BLaER1 (cell line): ENCODE measurements at regions not wholly inside any gene's neighbourhood (a gene's known extent, or its start where the extent isn't known, plus 50 kb on each side); places are given as distances from the start of the nearest gene placed in this dataset.

Experiments
- H3K27ac ChIP-seq: shearing (Covaris generic); formaldehyde crosslinking; 2 replicates; pipeline ENCODE4 v1.8.1; 2022
- H3K27me3 ChIP-seq: shearing (Covaris generic); formaldehyde crosslinking; 2 replicates; pipeline ENCODE4 v1.8.1; 2022
- H3K36me3 ChIP-seq: shearing (Covaris generic); formaldehyde crosslinking; 2 replicates; pipeline ENCODE4 v1.8.1; 2022
- H3K4me1 ChIP-seq: shearing (Covaris generic); formaldehyde crosslinking; 2 replicates; pipeline ENCODE4 v1.8.1; 2022
- H3K4me2 ChIP-seq: shearing (Covaris generic); formaldehyde crosslinking; 2 replicates; pipeline ENCODE4 v1.8.1; 2022
- H3K4me3 ChIP-seq: shearing (Covaris generic); formaldehyde crosslinking; 2 replicates; pipeline ENCODE4 v1.8.1; 2022
- H3K9ac ChIP-seq: shearing (Covaris generic); formaldehyde crosslinking; 2 replicates; pipeline ENCODE4 v1.8.1; 2022
- H3K9me3 ChIP-seq: shearing (Covaris generic); formaldehyde crosslinking; 2 replicates; pipeline ENCODE4 v1.8.1; 2022
- H4K20me1 ChIP-seq: shearing (Covaris generic); formaldehyde crosslinking; 2 replicates; pipeline ENCODE4 v1.8.1; 2022
- Cebpa-rat ChIP-seq: shearing (Covaris generic); IDR thresholded peaks from 2 replicates; pipeline ENCODE4 v1.8.1; 2022

DNA sequence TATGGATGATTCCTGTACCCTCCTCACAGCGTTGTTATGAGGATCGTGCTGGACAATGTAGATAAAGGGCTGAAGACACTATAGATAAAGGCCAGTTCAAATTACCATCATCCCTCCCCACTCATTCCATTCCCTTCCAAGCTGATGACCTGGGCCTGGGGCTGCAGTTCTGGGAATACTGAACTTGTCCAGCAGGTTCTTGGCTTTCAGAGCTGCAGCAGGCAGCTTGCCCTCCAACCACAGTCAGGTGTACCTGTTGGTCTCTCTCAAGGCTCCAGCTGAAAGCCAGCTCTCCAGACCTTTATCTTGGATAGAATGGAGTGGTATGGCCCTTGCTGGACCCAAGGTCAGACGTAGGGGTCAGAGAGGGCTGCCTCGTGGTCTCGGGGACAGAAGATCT, 92.5 kb downstream of the PCDH1 start:
- Histone ChIP-seq H3K9me3 (no peaks in the 10 kb centered on the region), H3K27me3 (no peaks in the 10 kb centered on the region), H4K20me1 (no peaks in the 10 kb centered on the region), H3K27ac (no peak overlapping the region), H3K4me2 (no peak overlapping the region), H3K36me3 (no peaks in the 10 kb centered on the region), H3K4me1 (peaks cover 22% of the 10 kb centered on the region), H3K4me3 (no peak overlapping the region), H3K9ac (no peak overlapping the region)
- no peak for TF ChIP-seq Cebpa-rat

DNA sequence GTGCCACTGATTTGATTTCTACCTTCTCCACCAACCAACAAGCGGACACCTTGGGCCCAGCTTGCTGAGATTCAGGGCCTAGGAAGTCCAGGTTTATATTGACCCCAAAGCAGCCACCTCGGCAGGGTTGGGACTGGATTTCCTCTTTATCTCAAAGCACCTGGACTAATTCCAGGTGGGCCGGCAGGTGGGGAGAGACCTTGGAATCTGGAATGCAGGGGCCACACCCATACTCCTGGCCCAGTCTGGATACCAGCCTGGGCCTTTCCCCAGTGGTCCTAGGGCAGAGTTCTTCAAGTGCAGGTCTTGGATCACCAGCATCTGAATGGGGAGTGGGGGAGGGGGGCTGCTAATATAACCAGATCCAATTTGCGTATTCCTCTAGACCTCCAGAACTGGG, 93.1 kb downstream of the PCDH1 start:
- Histone ChIP-seq H3K4me2 (no peak overlapping the region), H3K4me3 (no peak overlapping the region), H3K36me3 (no peaks in the 10 kb centered on the region), H4K20me1 (no peaks in the 10 kb centered on the region), H3K27me3 (no peaks in the 10 kb centered on the region), H3K9ac (no peak overlapping the region), H3K27ac (no peak overlapping the region), H3K4me1 (peaks cover 28% of the 10 kb centered on the region), H3K9me3 (no peaks in the 10 kb centered on the region)
- TF ChIP-seq Cebpa-rat: no peak

DNA sequence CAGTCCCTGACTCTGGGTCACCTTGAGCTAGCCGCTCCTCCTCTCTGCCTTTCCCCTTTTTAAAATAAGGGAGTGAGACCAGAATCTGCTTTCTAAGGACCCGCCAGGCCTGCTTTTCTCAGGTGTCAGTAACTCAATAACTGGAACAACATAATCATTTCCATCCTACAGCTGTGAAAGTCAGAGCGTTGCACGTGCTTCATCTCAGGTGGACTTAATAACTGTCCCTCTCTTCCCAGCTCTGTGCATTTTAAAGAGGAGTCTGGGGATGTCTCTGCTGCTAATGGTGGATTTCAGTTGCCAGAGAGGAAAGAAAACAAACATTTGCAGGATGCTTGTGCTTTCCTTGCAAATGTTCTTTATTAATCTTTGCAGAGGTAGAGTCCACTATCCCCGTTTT, 93.7 kb downstream of the PCDH1 start:
- no peaks in the 10 kb centered on the region for H3K9me3 ChIP-seq
- H3K4me2 ChIP-seq: no peak overlapping the region
- TF ChIP-seq Cebpa-rat: no peak
- H3K9ac ChIP-seq: no peak overlapping the region
- H3K27me3 ChIP-seq: no peaks in the 10 kb centered on the region
- no peaks in the 10 kb centered on the region for H4K20me1 ChIP-seq
- H3K4me1 ChIP-seq: peaks cover 34% of the 10 kb centered on the region
- no peak overlapping the region for H3K27ac ChIP-seq
- H3K4me3 ChIP-seq: no peak overlapping the region
- H3K36me3 ChIP-seq: no peaks in the 10 kb centered on the region

DNA sequence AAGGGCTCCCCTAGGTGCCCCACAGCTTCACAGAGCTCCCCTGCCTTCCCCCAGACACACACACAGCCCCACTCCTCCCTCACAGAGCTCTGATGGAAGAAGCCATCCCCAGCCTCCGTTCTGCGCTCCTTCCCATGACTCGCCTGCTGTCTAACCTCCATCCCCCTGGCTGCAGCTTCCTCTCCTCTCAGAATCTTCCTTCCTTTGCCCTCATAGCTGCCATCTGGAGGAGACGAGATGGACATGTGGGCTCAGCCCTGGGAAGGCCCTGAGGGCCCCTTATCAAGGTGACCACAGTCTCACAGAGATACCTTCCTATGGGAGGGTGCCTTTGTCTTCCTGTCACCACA, 94.3 kb downstream of the PCDH1 start:
- H4K20me1 ChIP-seq: no peaks in the 10 kb centered on the region
- H3K36me3 ChIP-seq: no peaks in the 10 kb centered on the region
- no peaks in the 10 kb centered on the region for H3K9me3 ChIP-seq
- no peak overlapping the region for H3K4me2 ChIP-seq
- H3K27ac ChIP-seq: no peak overlapping the region
- H3K9ac ChIP-seq: no peak overlapping the region
- peaks cover 40% of the 10 kb centered on the region for H3K4me1 ChIP-seq
- H3K4me3 ChIP-seq: no peak overlapping the region
- TF ChIP-seq Cebpa-rat: no peak
- no peaks in the 10 kb centered on the region for H3K27me3 ChIP-seq

DNA sequence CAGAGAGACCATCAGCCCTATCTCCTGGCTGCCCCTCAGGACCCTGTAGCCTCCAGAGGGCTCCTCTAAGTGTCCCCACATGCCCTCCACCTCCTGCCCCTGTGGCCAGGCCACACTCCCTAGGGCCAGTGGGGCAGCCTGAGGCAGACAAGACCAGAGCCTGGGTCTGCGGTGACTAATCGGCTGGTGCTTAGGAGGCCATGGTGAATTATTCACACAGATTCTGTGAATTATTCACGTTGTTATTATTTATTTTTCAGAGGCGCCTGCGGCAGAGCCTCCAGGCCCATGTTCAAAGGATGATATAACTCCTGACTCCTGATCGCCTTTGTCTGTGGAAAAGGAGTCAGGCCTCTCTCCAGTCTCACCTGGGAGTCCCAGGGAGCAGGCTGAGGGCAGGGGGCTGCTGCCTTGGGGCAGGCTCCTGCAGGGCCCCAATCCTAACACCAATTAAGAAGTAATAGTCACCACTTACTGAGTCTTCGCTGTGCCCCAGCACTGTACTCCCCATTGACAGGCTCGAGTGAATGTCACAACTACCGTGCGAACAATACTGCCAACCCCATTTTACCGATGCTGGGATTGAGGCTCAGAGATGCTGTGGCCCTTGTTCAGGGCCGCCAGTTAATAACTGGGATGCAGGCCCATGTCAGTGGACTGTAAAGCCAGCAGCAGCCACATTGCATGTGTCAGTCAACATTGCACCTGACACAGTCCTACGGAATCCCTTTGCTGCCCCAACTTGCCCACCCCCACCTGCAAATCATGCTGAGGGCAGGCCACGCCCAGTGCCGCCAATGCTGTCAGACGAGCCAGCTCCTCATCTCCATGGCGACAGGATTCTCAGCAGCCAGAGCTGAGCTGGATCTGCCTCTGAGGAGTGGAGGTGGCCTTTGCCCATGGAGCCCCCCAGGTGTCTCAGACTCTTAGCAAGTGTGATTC, 94.9 kb downstream of the PCDH1 start:
- Histone ChIP-seq H3K9me3 (no peaks in the 10 kb centered on the region), H3K36me3 (no peaks in the 10 kb centered on the region), H3K4me3 (no peak overlapping the region), H4K20me1 (no peaks in the 10 kb centered on the region), H3K27me3 (no peaks in the 10 kb centered on the region), H3K4me2 (0 out of 2 replicates have a peak overlapping the region, but pooled peaks have one; percentile 9), H3K4me1 (peaks cover 47% of the 10 kb centered on the region), H3K27ac (0 out of 2 replicates have a peak overlapping the region, but pooled peaks have one; percentile 9), H3K9ac (no peak overlapping the region)
- TF ChIP-seq Cebpa-rat: no peak

DNA sequence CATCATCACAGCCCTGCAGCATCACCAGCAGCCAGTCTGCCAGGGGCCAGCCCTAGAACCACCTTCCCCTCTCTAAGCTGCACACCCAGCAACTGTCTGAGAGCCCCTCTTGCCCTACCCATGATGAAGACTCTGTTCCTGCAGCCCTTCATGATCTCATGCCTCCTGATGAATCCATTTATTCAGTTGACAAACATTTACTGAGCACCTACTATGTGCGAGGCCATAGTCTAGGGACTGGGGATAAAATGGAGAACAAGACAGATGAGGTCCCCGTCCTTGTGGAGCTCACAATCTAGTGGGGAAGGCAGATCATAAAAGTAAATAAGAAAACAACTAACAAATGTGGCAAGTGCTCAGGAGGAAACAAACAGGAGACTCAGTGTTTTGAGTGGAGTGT, 96.3 kb downstream of the PCDH1 start:
- Histone ChIP-seq H3K4me3 (no peak overlapping the region), H3K4me1 (peaks cover 54% of the 10 kb centered on the region), H3K4me2 (peak overlapping the region; percentile 92), H3K27me3 (no peaks in the 10 kb centered on the region), H3K9me3 (no peaks in the 10 kb centered on the region), H4K20me1 (no peaks in the 10 kb centered on the region), H3K9ac (no peak overlapping the region), H3K36me3 (no peaks in the 10 kb centered on the region), H3K27ac (no peak overlapping the region)
- no peak for TF ChIP-seq Cebpa-rat

DNA sequence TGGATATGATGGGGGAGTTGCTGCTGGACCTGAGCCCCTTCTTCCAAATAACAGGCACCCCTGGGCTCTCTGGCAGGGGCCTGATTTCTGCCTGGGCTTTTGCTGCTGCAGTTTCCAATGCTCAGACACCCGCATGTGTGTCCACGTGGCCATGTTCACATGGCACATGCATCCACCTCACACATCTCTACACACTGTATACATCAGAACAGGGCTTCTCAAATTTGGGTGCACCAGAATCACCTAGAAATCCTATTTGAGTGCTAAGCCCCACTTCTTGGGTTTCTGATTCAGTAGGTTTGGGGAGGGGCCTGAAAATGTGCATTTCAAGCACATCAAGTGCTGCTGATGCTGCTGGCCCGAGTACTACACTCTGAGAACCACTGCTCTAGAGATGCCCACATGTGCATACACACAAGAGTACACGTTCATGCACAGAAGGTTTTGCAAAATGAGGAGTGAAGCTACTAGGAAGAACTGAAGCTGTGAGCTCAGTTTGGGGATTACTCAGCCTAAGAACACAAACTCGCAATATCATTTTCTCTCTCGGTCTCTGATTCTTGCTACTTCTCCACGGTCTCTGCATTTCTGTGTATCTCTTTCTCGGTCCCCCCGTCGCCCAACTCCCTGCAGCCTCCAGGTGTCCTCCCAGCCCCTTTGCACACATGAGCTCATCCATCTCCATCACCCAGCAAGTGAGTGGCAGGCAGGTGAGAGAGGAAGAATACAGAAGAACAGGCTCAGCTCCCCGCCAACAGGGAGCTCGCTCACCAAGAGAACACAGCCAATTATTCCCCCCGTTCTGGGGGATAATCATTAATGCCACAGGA, 97.0 kb downstream of the PCDH1 start:
- peak overlapping the region; percentile 40; the same call in 1 of the 2 replicates for H3K9ac ChIP-seq
- no peak for TF ChIP-seq Cebpa-rat

DNA sequence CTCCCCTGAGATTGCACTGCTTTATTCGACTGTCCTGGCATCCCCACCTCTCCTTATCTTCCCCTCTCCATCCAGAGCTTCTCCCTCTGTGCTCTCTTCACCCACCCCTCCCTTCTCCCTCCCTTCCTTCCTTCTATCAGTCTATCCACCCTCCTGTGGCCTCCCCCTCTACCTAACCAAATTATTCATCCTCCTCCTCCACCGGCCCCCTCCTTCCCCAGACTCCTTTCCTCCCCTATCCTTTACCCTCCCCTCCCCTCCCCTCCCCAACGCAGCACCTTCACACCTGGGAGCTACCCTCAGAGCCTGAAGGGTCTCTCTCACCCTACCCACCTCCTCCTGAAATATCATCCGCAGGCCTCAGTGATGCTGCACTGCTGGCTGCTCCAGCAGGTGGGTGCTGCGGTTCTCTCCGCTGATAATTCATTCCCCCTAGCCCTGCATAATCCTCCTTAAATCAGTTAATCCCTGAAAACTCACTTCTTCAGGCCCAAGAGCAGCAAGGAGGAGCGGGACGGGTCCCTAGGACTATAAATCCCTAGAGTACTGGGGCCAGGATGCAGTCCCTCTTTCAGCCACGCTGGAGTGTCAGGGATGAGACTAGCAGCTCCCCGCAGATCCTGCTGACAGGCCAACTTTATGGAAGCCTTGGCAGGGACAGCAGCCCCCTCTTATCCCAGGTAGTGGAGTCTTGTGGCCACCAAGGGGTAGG, 97.8 kb downstream of the PCDH1 start:
- H3K27me3 ChIP-seq: no peaks in the 10 kb centered on the region

More for the DNA sequence above, 97.0 kb downstream of the PCDH1 start:
- peaks cover 54% of the 10 kb centered on the region for H3K4me1 ChIP-seq
- H3K4me3 ChIP-seq: no peak overlapping the region
- H3K9me3 ChIP-seq: no peaks in the 10 kb centered on the region
- no peaks in the 10 kb centered on the region for H3K36me3 ChIP-seq
- peak overlapping the region; percentile 92 for H3K4me2 ChIP-seq
- peak overlapping the region; percentile 71 for H3K27ac ChIP-seq
- no peaks in the 10 kb centered on the region for H4K20me1 ChIP-seq
- no peaks in the 10 kb centered on the region for H3K27me3 ChIP-seq

DNA sequence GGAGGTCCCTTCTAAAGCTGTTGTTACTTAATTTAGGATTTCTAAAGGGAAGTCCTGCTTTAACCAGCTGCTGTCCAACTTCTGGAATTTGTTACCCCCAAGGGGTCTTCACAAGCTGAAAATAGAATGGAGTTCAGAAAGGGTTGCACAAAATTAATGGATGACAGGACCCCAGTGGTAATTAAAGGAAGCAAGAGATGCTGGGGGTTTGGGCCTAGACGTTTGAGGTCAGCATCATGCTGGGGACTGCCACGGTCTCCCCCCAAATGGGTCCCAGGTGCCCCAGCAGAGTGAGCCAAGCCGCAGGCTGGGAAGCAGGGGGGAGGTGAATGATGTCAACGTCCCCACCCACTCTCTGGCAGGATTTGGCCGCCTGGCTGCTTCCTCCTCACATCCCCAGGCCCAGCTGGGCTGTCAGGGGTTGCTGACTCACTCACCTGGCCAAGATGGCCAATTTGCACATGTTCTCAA, 97.5 kb upstream of the ARAP3 start:
- TF ChIP-seq Cebpa-rat: no peak

More for the DNA sequence above, 97.8 kb downstream of the PCDH1 start:
- no peaks in the 10 kb centered on the region for H3K9me3 ChIP-seq
- H3K27ac ChIP-seq: peak overlapping the region; percentile 71
- H3K36me3 ChIP-seq: no peaks in the 10 kb centered on the region
- H3K4me1 ChIP-seq: peaks cover 54% of the 10 kb centered on the region
- H3K4me3 ChIP-seq: no peak overlapping the region
- TF ChIP-seq Cebpa-rat: no peak
- peak overlapping the region; percentile 40; the same call in 1 of the 2 replicates for H3K9ac ChIP-seq
- peak overlapping the region; percentile 92 for H3K4me2 ChIP-seq
- no peaks in the 10 kb centered on the region for H4K20me1 ChIP-seq

More for the DNA sequence above, 97.5 kb upstream of the ARAP3 start:
- H3K36me3 ChIP-seq: no peaks in the 10 kb centered on the region
- H4K20me1 ChIP-seq: no peaks in the 10 kb centered on the region
- H3K9ac ChIP-seq: peak overlapping the region; percentile 34; the same call in 1 of the 2 replicates
- no peaks in the 10 kb centered on the region for H3K9me3 ChIP-seq
- H3K4me2 ChIP-seq: peak overlapping the region; percentile 92
- H3K4me1 ChIP-seq: peaks cover 54% of the 10 kb centered on the region
- H3K27ac ChIP-seq: peak overlapping the region; percentile 71
- H3K4me3 ChIP-seq: no peak overlapping the region
- H3K27me3 ChIP-seq: no peaks in the 10 kb centered on the region
